ENCODE measurements at regions not wholly inside any gene's neighbourhood (a gene's known extent, or its start where the extent isn't known, plus 50 kb on each side); places are given as distances from the start of the nearest gene placed in this dataset.

DNA sequence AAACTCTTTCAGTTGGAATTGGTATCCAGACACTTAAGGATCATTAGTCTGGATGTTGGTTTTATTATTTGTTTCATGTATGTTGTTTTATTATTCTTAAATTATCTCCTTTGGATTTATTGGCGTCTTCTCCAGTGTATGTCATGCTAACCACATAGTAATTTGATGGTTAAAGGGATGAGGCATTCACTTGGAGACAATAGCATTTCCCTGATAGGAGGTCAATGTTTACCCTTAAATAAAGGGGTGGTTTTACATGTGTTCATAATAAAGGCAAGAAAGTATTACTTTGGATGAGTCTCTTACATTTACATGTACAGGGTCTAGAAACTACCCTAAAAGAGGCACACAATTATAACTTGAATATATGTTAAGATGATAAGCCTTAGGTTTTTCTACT lies 51.2 kb upstream of the RNF144B start:
- H3K4me3 ChIP-seq, result no peak overlapping the region
- no peak overlapping the region for H3K27ac ChIP-seq
- no peaks in the 10 kb centered on the region for H3K4me1 ChIP-seq (ENCODE audit: insufficient read depth)
- 47 to 63% (median 51%) methylated on average over 1 of the region's 1 CpG for WGBS, 3 donors
- TF ChIP-seq CTCF (IDR thresholded peaks at IDR 0.05) (no peak), POLR2A (IDR thresholded peaks at IDR 0.05) (no peak), EP300 (IDR thresholded peaks at IDR 0.05) (no peak)
- H3K36me3 ChIP-seq, result no peaks in the 10 kb centered on the region
- H3K9me3 ChIP-seq, result no peaks in the 10 kb centered on the region
- no peak for DNase-seq
- no peaks in the 10 kb centered on the region for H3K27me3 ChIP-seq
- intact Hi-C loops (cut with DNase I), result loop anchor here in 1 of 4 donors (10.0 kb wide), 1 partner anchor 1319 kb away; no protein-coding TSS in a partner anchor

- 88 to 99% (median 93%) methylated on average over 2 of the region's 2 CpGs for WGBS, 3 donors
- DNase-seq, result no peak
- Histone ChIP-seq H3K27me3 (no peaks in the 10 kb centered on the region), H3K4me3 (no peak overlapping the region), H3K36me3 (no peaks in the 10 kb centered on the region), H3K4me1 (ENCODE audit: insufficient read depth) (no peaks in the 10 kb centered on the region), H3K27ac (no peak overlapping the region), H3K9me3 (no peaks in the 10 kb centered on the region)
- TF ChIP-seq POLR2A (IDR thresholded peaks at IDR 0.05) (no peak), CTCF (IDR thresholded peaks at IDR 0.05) (no peak), EP300 (IDR thresholded peaks at IDR 0.05) (no peak)
- intact Hi-C loops (cut with DNase I), result loop anchor here in 1 of 4 donors (10.0 kb wide), 1 partner anchor 1321 kb away; no protein-coding TSS in a partner anchor
Measured at GRCh38 chr6:18334251-18334650, 52.9 kb upstream of the RNF144B start.

- H3K27ac ChIP-seq, result no peak overlapping the region
- no peaks in the 10 kb centered on the region for H3K27me3 ChIP-seq
- intact Hi-C loops (cut with DNase I), result loop anchor here in 1 of 4 donors (10.0 kb wide), 1 partner anchor 1324 kb away; no protein-coding TSS in a partner anchor
- no peaks in the 10 kb centered on the region for H3K4me1 ChIP-seq (ENCODE audit: insufficient read depth)
- TF ChIP-seq POLR2A (IDR thresholded peaks at IDR 0.05), result no peak
- no peak for TF ChIP-seq CTCF (IDR thresholded peaks at IDR 0.05)
- no peak for TF ChIP-seq EP300 (IDR thresholded peaks at IDR 0.05)
- 66 to 70% (median 68%) methylated on average over 6 of the region's 6 CpGs for WGBS, 3 donors
- no peaks in the 10 kb centered on the region for H3K9me3 ChIP-seq
- no peak for DNase-seq
- H3K36me3 ChIP-seq, result no peaks in the 10 kb centered on the region
- H3K4me3 ChIP-seq, result no peak overlapping the region
Measured at GRCh38 chr6:18330548-18331081, 56.5 kb upstream of the RNF144B start.

DNA sequence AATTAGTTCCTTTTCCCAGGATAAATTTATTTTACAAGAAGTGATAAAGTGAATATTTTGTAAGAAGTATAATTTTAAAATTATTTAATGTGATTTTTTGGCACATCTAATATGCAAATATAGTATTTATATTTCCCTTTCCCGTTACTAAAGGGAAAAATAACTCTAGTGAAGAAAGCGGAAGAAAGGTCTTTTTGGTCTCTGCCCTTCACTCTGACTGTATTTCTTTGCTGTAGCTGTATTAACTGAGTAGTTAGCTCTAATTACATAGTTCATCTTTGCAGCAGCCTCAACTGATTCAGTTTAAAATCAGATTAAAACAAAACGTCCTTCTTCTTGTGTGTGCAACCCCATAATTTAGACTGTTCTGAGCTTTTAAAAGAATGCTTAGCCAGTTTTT lies 57.4 kb upstream of the RNF144B start:
- no peak overlapping the region for H3K27ac ChIP-seq
- H3K36me3 ChIP-seq, result no peaks in the 10 kb centered on the region
- H3K9me3 ChIP-seq, result no peaks in the 10 kb centered on the region
- H3K27me3 ChIP-seq, result no peaks in the 10 kb centered on the region
- TF ChIP-seq EP300 (IDR thresholded peaks at IDR 0.05) (no peak), CTCF (IDR thresholded peaks at IDR 0.05) (no peak), POLR2A (IDR thresholded peaks at IDR 0.05) (no peak)
- no peak for DNase-seq
- intact Hi-C loops (cut with DNase I), result loop anchor here (5.0 to 10.0 kb wide), 3 partner anchors 165 to 1325 kb away; no protein-coding TSS in a partner anchor
- H3K4me1 ChIP-seq (ENCODE audit: insufficient read depth), result no peaks in the 10 kb centered on the region
- no peak overlapping the region for H3K4me3 ChIP-seq
- WGBS, 3 donors, result 38 to 47% (median 39%) methylated on average over 3 of the region's 3 CpGs

Data from ovary (tissue), 7 donors.